CD14-positive monocyte (primary cell): ENCODE measurements at regions not wholly inside any gene's neighbourhood (a gene's known extent, or its start where the extent isn't known, plus 50 kb on each side); places are given as distances from the start of the nearest gene placed in this dataset.
"Not testable (repeated sequence)": the region's sequence is repeated elsewhere in the genome, so short reads cannot be mapped to it uniquely, and the experiment has no call there.

Experiments used
- DNase-seq, 3 donors: peaks; one replicate each; pipeline ENCODE4 v3.0.0-alpha.2; 2011 to 2022
- H2AFZ ChIP-seq: 2 replicates; pipeline ENCODE4 v1.6.0; 2012; ENCODE audit warnings: mild to moderate bottlenecking, low read depth, low read length, inconsistent platforms; ENCODE audit not compliant: insufficient read depth, poor library complexity, severe bottlenecking
- H3K27ac ChIP-seq, 2 donors: 1 replicate in 1 of 2; 2 replicates in 1 of 2; pipeline ENCODE4 v1.5.1; 2012 to 2013; ENCODE audit warnings: low read length in 2 of 2, control low read depth in 1 of 2, inconsistent platforms in 1 of 2, low read depth in 1 of 2, mild to moderate bottlenecking in 1 of 2
- H3K27me3 ChIP-seq, 2 donors: one replicate each; pipeline versions ENCODE4 v1.6.0 to v1.6.1; 2011 to 2013; ENCODE audit warnings: low read length in 2 of 2; ENCODE audit not compliant: control insufficient read depth in 2 of 2, insufficient read depth in 2 of 2
- H3K36me3 ChIP-seq, 2 donors: replicated peaks in 1 of 2; 1 replicate in 1 of 2; 2 replicates in 1 of 2; pipeline versions ENCODE4 v1.5.1 to v1.6.1; 2012 to 2013; ENCODE audit warnings: low read length in 2 of 2, control low read depth in 1 of 2, inconsistent platforms in 1 of 2, mild to moderate bottlenecking in 1 of 2; ENCODE audit not compliant: insufficient read depth in 2 of 2, control insufficient read depth in 1 of 2
- H3K4me1 ChIP-seq, 2 donors: 1 replicate in 1 of 2; 2 replicates in 1 of 2; pipeline versions ENCODE4 v1.5.1 to v1.6.1; 2012 to 2013; ENCODE audit warnings: low read length in 2 of 2, control low read depth in 1 of 2, inconsistent platforms in 1 of 2, mild to moderate bottlenecking in 1 of 2, moderate library complexity in 1 of 2; ENCODE audit not compliant: insufficient read depth in 2 of 2, control insufficient read depth in 1 of 2
- H3K4me2 ChIP-seq: replicated peaks from 2 replicates; pipeline ENCODE3; 2012; ENCODE audit warnings: low read length, moderate library complexity, mild to moderate bottlenecking; ENCODE audit not compliant: poor library complexity, severe bottlenecking; ENCODE audit errors: extremely low read depth
- H3K4me3 ChIP-seq, 3 experiments: fragments of 200-600 bp in 1 of 3; sonication (generic) in 1 of 3; replicated peaks in 1 of 3; 1 replicate in 2 of 3; 2 replicates in 1 of 3; pipeline ENCODE4 v1.5.1; 2011 to 2013; ENCODE audit warnings: low read length in 3 of 3, mild to moderate bottlenecking in 3 of 3, control low read depth in 2 of 3, low read depth in 2 of 3, inconsistent platforms in 1 of 3, moderate library complexity in 1 of 3
- H3K79me2 ChIP-seq: 2 replicates; pipeline ENCODE4 v1.6.0; 2012; ENCODE audit warnings: mild to moderate bottlenecking, control low read depth, inconsistent platforms, low read length, moderate library complexity; ENCODE audit not compliant: insufficient read depth
- H3K9ac ChIP-seq: 2 replicates; pipeline ENCODE4 v1.6.0; 2017; ENCODE audit warnings: low read length, mild to moderate bottlenecking; ENCODE audit not compliant: insufficient read depth, poor library complexity, severe bottlenecking
- H3K9me3 ChIP-seq, 2 donors: replicated peaks in 1 of 2; 1 replicate in 1 of 2; 2 replicates in 1 of 2; pipeline versions ENCODE4 v1.5.1 to v1.6.1; 2012 to 2013; ENCODE audit warnings: low read length in 2 of 2, control low read depth in 1 of 2; ENCODE audit not compliant: control insufficient read depth in 1 of 2, insufficient read depth in 1 of 2
- H4K20me1 ChIP-seq: 2 replicates; pipeline ENCODE4 v1.6.0; 2012; ENCODE audit warnings: mild to moderate bottlenecking, low read length, control low read depth, moderate library complexity; ENCODE audit not compliant: insufficient read depth
- H3K27ac Mint-ChIP-seq, 7 donors: one replicate each; pipeline ENCODE4 v1.8.0; 2020; ENCODE audit warnings: mild to moderate bottlenecking in 7 of 7, mixed read lengths in 7 of 7, moderate library complexity in 6 of 7, inconsistent platforms in 2 of 7
- H3K27me3 Mint-ChIP-seq, 3 donors: one replicate each; pipeline ENCODE4 v1.8.0; 2021 to 2022; ENCODE audit warnings: low read depth in 3 of 3, mild to moderate bottlenecking in 3 of 3, mixed read lengths in 3 of 3, moderate library complexity in 3 of 3, inconsistent platforms in 1 of 3
- H3K36me3 Mint-ChIP-seq, 2 donors: one replicate each; pipeline ENCODE4 v1.8.0; 2020; ENCODE audit warnings: mixed read lengths in 2 of 2, inconsistent platforms in 1 of 2, mild to moderate bottlenecking in 1 of 2
- H3K4me1 Mint-ChIP-seq: one replicate; pipeline ENCODE4 v1.8.0; 2020; ENCODE audit warnings: mild to moderate bottlenecking, mixed read lengths
- H3K4me3 Mint-ChIP-seq, 2 donors: one replicate each; pipeline ENCODE4 v1.8.0; 2020; ENCODE audit warnings: mild to moderate bottlenecking in 2 of 2, mixed read lengths in 2 of 2, moderate library complexity in 1 of 2
- H3K9me3 Mint-ChIP-seq, 7 donors: one replicate each; pipeline ENCODE4 v1.8.0; 2020 to 2022; ENCODE audit warnings: mixed read lengths in 7 of 7, mild to moderate bottlenecking in 6 of 7, moderate library complexity in 6 of 7, inconsistent platforms in 2 of 7
- WGBS: methylation state at CpG from one replicate; pipeline ENCODE4 v1.1.5; 2013; ENCODE audit warnings: missing lambda C conversion rate; ENCODE audit not compliant: insufficient coverage; 5-methylcytosine and 5-hydroxymethylcytosine counted together
- intact Hi-C, 2 donors: fragments of 100-400 bp; cut with micrococcal nuclease; formaldehyde crosslinking; loops; one replicate each; pipeline versions ENCODE4 v1.15.0 to v1.15.1; 2023
- TF ChIP-seq, protein P1 (sequence below): fragments of 200-600 bp; IDR thresholded peaks from one replicate; pipeline ENCODE4 v1.8.0; 2022; ENCODE audit warnings: antibody characterized with exemption, mild to moderate bottlenecking

DNA sequence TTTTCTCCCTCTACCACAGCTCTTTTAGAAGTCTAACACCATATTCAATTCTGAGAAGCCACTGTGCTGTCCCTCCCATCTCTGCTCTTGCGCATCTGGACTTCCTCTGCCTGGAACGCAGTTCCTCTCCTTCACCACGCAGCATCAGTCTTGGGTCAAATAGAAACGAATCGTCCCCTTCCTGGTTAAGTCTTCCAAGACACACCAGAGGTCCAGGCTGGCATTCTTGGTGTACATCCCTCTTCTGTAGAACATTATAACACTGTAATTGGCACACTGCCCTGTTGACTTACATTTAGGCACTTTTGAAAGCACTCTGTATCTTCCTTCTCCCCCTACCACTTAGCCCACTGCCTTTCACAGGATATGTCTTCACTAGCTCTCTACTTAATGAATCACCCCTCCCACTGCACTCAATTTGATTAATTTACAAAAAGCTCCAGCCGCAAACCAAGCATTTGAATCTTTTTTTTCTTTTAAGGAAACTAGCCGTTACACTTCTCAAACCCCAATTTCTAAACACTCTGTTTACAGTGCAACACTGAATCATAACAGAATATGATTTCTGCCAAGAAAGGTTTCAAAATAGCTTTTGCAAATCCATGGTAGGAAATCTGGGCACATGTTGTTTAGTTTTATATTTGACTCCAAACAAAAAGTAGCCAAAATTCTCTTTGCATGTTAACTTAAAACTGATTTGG is 140.8 kb upstream of the CARMIL1 start:
- TF ChIP-seq, protein P1, sequence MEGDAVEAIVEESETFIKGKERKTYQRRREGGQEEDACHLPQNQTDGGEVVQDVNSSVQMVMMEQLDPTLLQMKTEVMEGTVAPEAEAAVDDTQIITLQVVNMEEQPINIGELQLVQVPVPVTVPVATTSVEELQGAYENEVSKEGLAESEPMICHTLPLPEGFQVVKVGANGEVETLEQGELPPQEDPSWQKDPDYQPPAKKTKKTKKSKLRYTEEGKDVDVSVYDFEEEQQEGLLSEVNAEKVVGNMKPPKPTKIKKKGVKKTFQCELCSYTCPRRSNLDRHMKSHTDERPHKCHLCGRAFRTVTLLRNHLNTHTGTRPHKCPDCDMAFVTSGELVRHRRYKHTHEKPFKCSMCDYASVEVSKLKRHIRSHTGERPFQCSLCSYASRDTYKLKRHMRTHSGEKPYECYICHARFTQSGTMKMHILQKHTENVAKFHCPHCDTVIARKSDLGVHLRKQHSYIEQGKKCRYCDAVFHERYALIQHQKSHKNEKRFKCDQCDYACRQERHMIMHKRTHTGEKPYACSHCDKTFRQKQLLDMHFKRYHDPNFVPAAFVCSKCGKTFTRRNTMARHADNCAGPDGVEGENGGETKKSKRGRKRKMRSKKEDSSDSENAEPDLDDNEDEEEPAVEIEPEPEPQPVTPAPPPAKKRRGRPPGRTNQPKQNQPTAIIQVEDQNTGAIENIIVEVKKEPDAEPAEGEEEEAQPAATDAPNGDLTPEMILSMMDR = no peak
- H4K20me1 ChIP-seq = no peaks in the 10 kb centered on the region
- no peaks in the 10 kb centered on the region for H3K27me3 ChIP-seq
- H3K79me2 ChIP-seq = peaks cover 43% of the 10 kb centered on the region
- 0% methylated on average over 6 of the region's 7 CpGs for WGBS
- H3K9ac ChIP-seq = peak overlapping the region; percentile 81
- DNase-seq = peak in 2 of 3 donors; percentile 72 to 74
- Mint-ChIP-seq H3K4me3 (peak overlapping the region; percentile 78 to 95), H3K27ac (peak overlapping the region; percentile 95 to 99 (median 98)), H3K4me1 (peaks cover 40% of the 10 kb centered on the region), H3K9me3 (peaks cover 0 to 8% (median 4%) of the 10 kb centered on the region in 7 donors), H3K36me3 (peaks cover 3 to 15% of the 10 kb centered on the region in 2 donors), H3K27me3 (no peaks in the 10 kb centered on the region)
- peak overlapping the region; percentile 94 to 99 for H3K27ac ChIP-seq
- H3K4me3 ChIP-seq = peak overlapping the region; percentile 73 to 99 (median 83)
- H2AFZ ChIP-seq = peak overlapping the region; percentile 82
- H3K36me3 ChIP-seq = peaks cover 0 to 17% of the 10 kb centered on the region in 2 donors
- peaks cover 22 to 27% of the 10 kb centered on the region in 2 donors for H3K4me1 ChIP-seq
- intact Hi-C loops = loop anchor here in 1 of 2 donors (5.0 kb wide), 1 partner anchor 34 kb away; no protein-coding TSS in a partner anchor
- peak overlapping the region; percentile 81 for H3K4me2 ChIP-seq
- H3K9me3 ChIP-seq = peaks cover 0 to 7% of the 10 kb centered on the region in 2 donors

DNA sequence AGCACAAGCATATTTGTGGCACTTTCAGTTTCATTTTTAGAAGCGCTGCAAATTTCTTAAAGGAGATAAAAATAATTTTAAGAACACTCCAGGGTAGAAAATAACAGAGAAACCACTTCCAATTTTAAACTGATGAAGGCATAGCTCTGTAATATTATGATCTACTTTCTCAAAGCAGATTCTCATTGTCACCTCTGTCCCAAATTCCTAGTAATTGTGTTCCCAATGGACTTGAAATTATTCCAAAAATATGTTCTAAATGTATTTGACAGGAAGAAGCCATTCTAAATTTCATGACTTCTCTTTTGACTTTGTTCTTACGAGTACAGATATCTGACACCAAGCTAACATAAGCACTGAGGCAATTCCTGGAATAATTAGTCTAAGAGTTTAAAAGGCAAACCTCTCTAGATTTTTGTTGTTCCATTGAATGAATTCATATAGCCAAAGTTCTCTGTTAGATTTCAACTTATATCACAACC is 140.2 kb upstream of the CARMIL1 start:
- H4K20me1 ChIP-seq = no peaks in the 10 kb centered on the region
- Mint-ChIP-seq H3K9me3 (peaks cover 0 to 4% (median 2%) of the 10 kb centered on the region in 7 donors), H3K27me3 (no peaks in the 10 kb centered on the region), H3K36me3 (peaks cover 3 to 13% of the 10 kb centered on the region in 2 donors), H3K4me3 (peak overlapping the region; percentile 78 to 95), H3K4me1 (peaks cover 41% of the 10 kb centered on the region), H3K27ac (peak overlapping the region; percentile 95 to 99 (median 98))
- H3K4me3 ChIP-seq = peak overlapping the region; percentile 73 to 99 (median 83)
- H3K27me3 ChIP-seq = no peaks in the 10 kb centered on the region
- peaks cover 39% of the 10 kb centered on the region for H3K79me2 ChIP-seq
- peaks cover 0 to 15% of the 10 kb centered on the region in 2 donors for H3K36me3 ChIP-seq
- no CpG with 5 or more reads among the region's 2 CpGs for WGBS
- TF ChIP-seq, protein P1 = no peak
- H3K9ac ChIP-seq = peak overlapping the region; percentile 81
- intact Hi-C loops = loop anchor here in 1 of 2 donors (5.0 kb wide), 1 partner anchor 33 kb away; no protein-coding TSS in a partner anchor
- H3K4me1 ChIP-seq = peaks cover 22 to 27% of the 10 kb centered on the region in 2 donors
- peaks cover 0 to under 1% of the 10 kb centered on the region in 2 donors for H3K9me3 ChIP-seq
- H3K27ac ChIP-seq = peak overlapping the region in 1 of 2 donors; percentile 99
- DNase-seq = no peak
- H2AFZ ChIP-seq = peak overlapping the region; percentile 82
- H3K4me2 ChIP-seq = peak overlapping the region; percentile 81

DNA sequence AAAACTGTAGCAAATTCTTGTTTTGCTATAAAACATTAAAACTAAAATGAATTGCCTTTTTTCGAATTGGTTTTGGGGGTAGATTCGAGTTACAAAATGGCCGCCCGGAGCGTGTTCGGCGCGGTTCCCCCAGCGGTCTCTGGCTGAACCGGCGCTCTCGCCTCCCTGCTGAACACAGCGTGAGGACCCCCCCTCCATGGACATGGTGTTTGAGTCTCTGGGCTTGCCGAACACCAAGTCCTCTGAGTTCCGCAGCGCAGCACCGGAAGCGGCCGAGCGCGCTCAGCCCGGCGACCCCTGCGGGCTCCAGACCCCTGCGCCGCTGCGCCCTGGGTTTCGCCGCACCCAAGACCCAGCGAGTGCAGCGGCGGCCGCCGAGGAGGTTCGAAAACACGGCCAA is 139.6 kb upstream of the CARMIL1 start:
- peaks cover 33% of the 10 kb centered on the region for H3K79me2 ChIP-seq
- peak overlapping the region in 1 of 2 donors; percentile 99 for H3K27ac ChIP-seq
- not testable (repeated sequence) for H3K9me3 Mint-ChIP-seq, H3K4me3 Mint-ChIP-seq, H4K20me1 ChIP-seq, DNase-seq, H3K27me3 Mint-ChIP-seq, H3K9me3 ChIP-seq, H3K9ac ChIP-seq, H3K27me3 ChIP-seq
- peaks cover 41% of the 10 kb centered on the region for H3K4me1 Mint-ChIP-seq
- peak overlapping the region in 1 of 3 experiments; percentile 83 for H3K4me3 ChIP-seq
- peaks cover 0 to 12% of the 10 kb centered on the region in 2 donors for H3K36me3 ChIP-seq
- peaks cover 22 to 27% of the 10 kb centered on the region in 2 donors for H3K4me1 ChIP-seq
- peak overlapping the region; percentile 81 for H3K4me2 ChIP-seq
- peak overlapping the region; percentile 82 for H2AFZ ChIP-seq
- peaks cover under 1 to 11% of the 10 kb centered on the region in 2 donors for H3K36me3 Mint-ChIP-seq
- intact Hi-C loops = loop anchor here in 1 of 2 donors (5.0 kb wide), 1 partner anchor 33 kb away; no protein-coding TSS in a partner anchor
- 97% methylated on average over 28 of the region's 36 CpGs for WGBS
- H3K27ac Mint-ChIP-seq = peak overlapping the region in 4 of 7 donors; percentile 36 to 95 (median 69)
